ENCODE measurements at regions not wholly inside any gene's neighbourhood (a gene's known extent, or its start where the extent isn't known, plus 50 kb on each side); places are given as distances from the start of the nearest gene placed in this dataset.

DNA sequence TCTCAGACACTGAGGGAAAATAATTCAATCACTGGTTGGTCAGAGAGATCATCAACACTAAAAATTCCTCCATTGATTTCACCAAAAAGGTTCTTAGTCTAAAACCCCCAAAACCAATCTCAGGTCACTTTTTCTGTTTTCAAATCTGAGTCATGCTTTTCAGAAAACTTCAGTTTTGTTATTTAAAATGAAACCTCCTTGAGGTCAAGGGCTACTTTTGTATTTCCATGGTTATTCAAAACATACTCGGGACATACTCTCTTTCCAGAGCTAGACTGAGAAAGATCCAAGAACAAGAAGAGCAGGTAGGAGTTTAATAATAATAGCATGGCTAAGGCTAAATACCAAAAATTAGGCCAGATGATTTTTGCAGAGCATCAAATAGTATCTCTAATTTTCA lies 152.8 kb downstream of the SDHAF3 start:
- Histone ChIP-seq H3K36me3 (ENCODE audit: insufficient read depth, low read length) (no peaks in the 10 kb centered on the region), H4K20me1 (ENCODE audit: insufficient read depth, low read length) (no peaks in the 10 kb centered on the region), H3K27ac (ENCODE audit: low read depth, low read length) (no peak overlapping the region), H3K9ac (ENCODE audit: low read length) (no peak overlapping the region), H3K27me3 (ENCODE audit: insufficient read depth, low read length) (no peaks in the 10 kb centered on the region), H2AFZ (ENCODE audit: low read depth, low read length) (no peak overlapping the region), H3K79me2 (ENCODE audit: insufficient read depth, low read length) (no peaks in the 10 kb centered on the region), H3K4me1 (ENCODE audit: insufficient read depth, low read length) (no peaks in the 10 kb centered on the region), H3K4me2 (ENCODE audit: low read length) (no peak overlapping the region), H3K9me3 (ENCODE audit: insufficient read depth, low read depth, low read length) (no peaks in the 10 kb centered on the region), H3K4me3 (ENCODE audit: insufficient read depth, low read depth, low read length) (no peak overlapping the region)
- TF ChIP-seq, protein P1, sequence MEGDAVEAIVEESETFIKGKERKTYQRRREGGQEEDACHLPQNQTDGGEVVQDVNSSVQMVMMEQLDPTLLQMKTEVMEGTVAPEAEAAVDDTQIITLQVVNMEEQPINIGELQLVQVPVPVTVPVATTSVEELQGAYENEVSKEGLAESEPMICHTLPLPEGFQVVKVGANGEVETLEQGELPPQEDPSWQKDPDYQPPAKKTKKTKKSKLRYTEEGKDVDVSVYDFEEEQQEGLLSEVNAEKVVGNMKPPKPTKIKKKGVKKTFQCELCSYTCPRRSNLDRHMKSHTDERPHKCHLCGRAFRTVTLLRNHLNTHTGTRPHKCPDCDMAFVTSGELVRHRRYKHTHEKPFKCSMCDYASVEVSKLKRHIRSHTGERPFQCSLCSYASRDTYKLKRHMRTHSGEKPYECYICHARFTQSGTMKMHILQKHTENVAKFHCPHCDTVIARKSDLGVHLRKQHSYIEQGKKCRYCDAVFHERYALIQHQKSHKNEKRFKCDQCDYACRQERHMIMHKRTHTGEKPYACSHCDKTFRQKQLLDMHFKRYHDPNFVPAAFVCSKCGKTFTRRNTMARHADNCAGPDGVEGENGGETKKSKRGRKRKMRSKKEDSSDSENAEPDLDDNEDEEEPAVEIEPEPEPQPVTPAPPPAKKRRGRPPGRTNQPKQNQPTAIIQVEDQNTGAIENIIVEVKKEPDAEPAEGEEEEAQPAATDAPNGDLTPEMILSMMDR (IDR thresholded peaks at IDR 0.05; ENCODE audit: insufficient read depth, low read depth, low read length) = no peak
- no peak for TF ChIP-seq EZH2 (IDR thresholded peaks at IDR 0.05; ENCODE audit: insufficient read depth, low read length)
- H3K4me1 Mint-ChIP-seq (ENCODE audit: low read depth, unreplicated experiment) = no peaks in the 10 kb centered on the region
- no peak for FAIRE-seq
- H3K27me3 Mint-ChIP-seq (ENCODE audit: low read depth, unreplicated experiment) = no peaks in the 10 kb centered on the region
- H3K9me3 Mint-ChIP-seq (ENCODE audit: unreplicated experiment) = no peaks in the 10 kb centered on the region
- no peak overlapping the region for H3K27ac Mint-ChIP-seq (ENCODE audit: unreplicated experiment)
- no peaks in the 10 kb centered on the region for H3K36me3 Mint-ChIP-seq (ENCODE audit: low read depth, unreplicated experiment)
- DNase-seq (ENCODE audit: low read depth) = no peak
- H3K4me3 Mint-ChIP-seq (ENCODE audit: unreplicated experiment) = no peak overlapping the region

DNA sequence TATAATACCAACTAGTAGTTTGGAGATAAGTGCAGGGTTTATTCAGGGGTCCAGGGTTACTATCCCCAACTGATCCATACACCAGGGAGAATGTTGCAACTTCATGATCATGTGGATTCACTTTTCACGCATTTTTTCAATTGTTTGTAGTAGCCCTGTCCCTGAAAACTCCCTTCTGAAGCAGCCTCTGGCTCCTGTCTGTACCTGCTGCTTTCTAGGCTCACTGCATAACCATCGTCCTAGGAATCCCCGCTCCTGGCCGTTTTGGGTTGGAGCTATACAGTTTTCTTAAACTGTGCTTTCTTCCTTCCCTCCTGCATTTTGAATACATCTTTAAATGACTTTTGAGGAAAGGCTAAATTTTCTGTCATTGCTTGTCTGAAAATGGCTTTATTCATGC lies 154.1 kb downstream of the SDHAF3 start:
- Mint-ChIP-seq H3K27me3 (ENCODE audit: low read depth, unreplicated experiment) (no peaks in the 10 kb centered on the region), H3K4me3 (ENCODE audit: unreplicated experiment) (no peak overlapping the region), H3K4me1 (ENCODE audit: low read depth, unreplicated experiment) (no peaks in the 10 kb centered on the region), H3K9me3 (ENCODE audit: unreplicated experiment) (no peaks in the 10 kb centered on the region), H3K27ac (ENCODE audit: unreplicated experiment) (no peak overlapping the region), H3K36me3 (ENCODE audit: low read depth, unreplicated experiment) (no peaks in the 10 kb centered on the region)
- DNase-seq (ENCODE audit: low read depth) = no peak
- Histone ChIP-seq H3K27me3 (ENCODE audit: insufficient read depth, low read length) (no peaks in the 10 kb centered on the region), H3K36me3 (ENCODE audit: insufficient read depth, low read length) (no peaks in the 10 kb centered on the region), H2AFZ (ENCODE audit: low read depth, low read length) (no peak overlapping the region), H3K9ac (ENCODE audit: low read length) (no peak overlapping the region), H3K4me3 (ENCODE audit: insufficient read depth, low read depth, low read length) (no peak overlapping the region), H3K4me2 (ENCODE audit: low read length) (no peak overlapping the region), H3K27ac (ENCODE audit: low read depth, low read length) (no peak overlapping the region), H4K20me1 (ENCODE audit: insufficient read depth, low read length) (no peaks in the 10 kb centered on the region), H3K9me3 (ENCODE audit: insufficient read depth, low read depth, low read length) (no peaks in the 10 kb centered on the region), H3K4me1 (ENCODE audit: insufficient read depth, low read length) (no peaks in the 10 kb centered on the region), H3K79me2 (ENCODE audit: insufficient read depth, low read length) (no peaks in the 10 kb centered on the region)
- TF ChIP-seq EZH2 (IDR thresholded peaks at IDR 0.05; ENCODE audit: insufficient read depth, low read length) = no peak
- TF ChIP-seq, protein P1 (IDR thresholded peaks at IDR 0.05; ENCODE audit: insufficient read depth, low read depth, low read length) = no peak
- no peak for FAIRE-seq

DNA sequence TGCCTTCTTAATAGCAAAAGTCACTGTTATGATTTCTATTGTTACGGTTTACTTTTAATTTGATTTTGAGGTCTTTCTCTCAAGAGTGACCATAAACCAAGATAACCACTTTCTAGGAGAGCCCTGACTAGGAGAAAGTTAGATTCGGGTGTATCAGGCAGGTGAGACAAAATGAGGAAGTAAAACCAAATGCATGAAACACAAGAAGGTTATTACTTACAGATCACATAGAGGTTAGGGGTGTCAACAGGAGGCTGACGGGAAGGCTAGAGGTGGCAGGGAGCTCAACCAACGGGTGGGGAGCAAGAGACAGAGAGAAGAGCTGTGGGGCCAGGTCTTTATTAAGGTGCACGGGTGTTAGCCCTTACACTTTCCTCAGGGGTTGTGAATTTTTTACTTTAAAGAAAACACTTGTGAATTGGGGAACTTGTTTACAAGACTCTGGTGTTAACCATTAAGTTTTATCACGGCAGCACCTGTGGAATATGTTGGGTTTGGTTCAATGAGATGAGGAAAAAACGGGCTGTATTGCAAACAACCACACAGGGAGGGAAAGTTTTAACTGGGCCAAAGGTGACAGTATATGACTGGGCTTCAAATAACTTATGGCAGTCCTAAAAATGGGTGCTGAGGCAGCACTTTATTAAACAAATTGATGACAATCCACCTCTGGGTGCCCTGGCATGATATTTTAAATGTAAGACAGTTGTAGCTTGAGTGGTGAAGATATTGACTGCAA lies 154.9 kb downstream of the SDHAF3 start:
- FAIRE-seq = no peak
- H3K4me1 Mint-ChIP-seq (ENCODE audit: low read depth, unreplicated experiment) = no peaks in the 10 kb centered on the region
- Histone ChIP-seq H3K4me1 (ENCODE audit: insufficient read depth, low read length) (no peaks in the 10 kb centered on the region), H3K79me2 (ENCODE audit: insufficient read depth, low read length) (no peaks in the 10 kb centered on the region), H3K36me3 (ENCODE audit: insufficient read depth, low read length) (no peaks in the 10 kb centered on the region), H3K9ac (ENCODE audit: low read length) (no peak overlapping the region), H4K20me1 (ENCODE audit: insufficient read depth, low read length) (no peaks in the 10 kb centered on the region), H3K9me3 (ENCODE audit: insufficient read depth, low read depth, low read length) (no peaks in the 10 kb centered on the region), H3K4me2 (ENCODE audit: low read length) (no peak overlapping the region), H2AFZ (ENCODE audit: low read depth, low read length) (no peak overlapping the region), H3K4me3 (ENCODE audit: insufficient read depth, low read depth, low read length) (no peak overlapping the region), H3K27ac (ENCODE audit: low read depth, low read length) (no peak overlapping the region), H3K27me3 (ENCODE audit: insufficient read depth, low read length) (no peaks in the 10 kb centered on the region)
- H3K36me3 Mint-ChIP-seq (ENCODE audit: low read depth, unreplicated experiment) = no peaks in the 10 kb centered on the region
- TF ChIP-seq, protein P1 (IDR thresholded peaks at IDR 0.05; ENCODE audit: insufficient read depth, low read depth, low read length) = no peak
- no peak for TF ChIP-seq EZH2 (IDR thresholded peaks at IDR 0.05; ENCODE audit: insufficient read depth, low read length)
- no peaks in the 10 kb centered on the region for H3K27me3 Mint-ChIP-seq (ENCODE audit: low read depth, unreplicated experiment)
- H3K27ac Mint-ChIP-seq (ENCODE audit: unreplicated experiment) = no peak overlapping the region
- DNase-seq (ENCODE audit: low read depth) = no peak
- H3K4me3 Mint-ChIP-seq (ENCODE audit: unreplicated experiment) = no peak overlapping the region
- no peaks in the 10 kb centered on the region for H3K9me3 Mint-ChIP-seq (ENCODE audit: unreplicated experiment)

Data from astrocyte (in vitro differentiated cells and primary cell).